SK-N-SH treated with all-trans-retinoic acid at 6 μM for 48 hours (cell line): ENCODE measurements at regions not wholly inside any gene's neighbourhood (a gene's known extent, or its start where the extent isn't known, plus 50 kb on each side); places are given as distances from the start of the nearest gene placed in this dataset.

Experiments used
- ATAC-seq: fragments of 200-7000 bp; cut with Tn5 transposase; 3 replicates; pipeline ENCODE4 v1.9.1; 2020; ENCODE audit warnings: mild to moderate bottlenecking, moderate library complexity
- CSDC2 ChIP-seq: fragments of 250-450 bp; sonication (Bioruptor Pico); IDR thresholded peaks from 2 replicates; pipeline ENCODE4 v1.5.0; 2020; ENCODE audit warnings: mild to moderate bottlenecking, moderate library complexity
- ESRRG ChIP-seq: fragments of 250-450 bp; sonication (Bioruptor Pico); IDR thresholded peaks from 2 replicates; pipeline ENCODE4 v1.6.1; 2021; ENCODE audit warnings: mild to moderate bottlenecking
- GLIS3 ChIP-seq: fragments of 250-450 bp; sonication (Bioruptor Pico); IDR thresholded peaks from 2 replicates; pipeline ENCODE4 v1.5.0; 2020; ENCODE audit warnings: mild to moderate bottlenecking, moderate library complexity
- ISL1 ChIP-seq: fragments of 250-450 bp; sonication (Bioruptor Pico); IDR thresholded peaks from 2 replicates; pipeline ENCODE4 v2.1.2; 2022; ENCODE audit warnings: mild to moderate bottlenecking, moderate library complexity
- OSR1 ChIP-seq: fragments of 250-450 bp; sonication (Bioruptor Pico); IDR thresholded peaks from 2 replicates; pipeline ENCODE4 v1.8.0; 2022; ENCODE audit warnings: moderate library complexity, mild to moderate bottlenecking, inconsistent platforms
- PPARA ChIP-seq: fragments of 250-450 bp; sonication (Bioruptor Pico); IDR thresholded peaks from 2 replicates; pipeline ENCODE4 v1.5.0; 2020; ENCODE audit warnings: mild to moderate bottlenecking, borderline replicate concordance
- RARB ChIP-seq: fragments of 250-450 bp; sonication (Bioruptor Pico); IDR thresholded peaks from 2 replicates; pipeline ENCODE4 v1.8.0; 2021; ENCODE audit warnings: mild to moderate bottlenecking, moderate library complexity
- SNAI2 ChIP-seq: fragments of 250-450 bp; sonication (Bioruptor Pico); IDR thresholded peaks from 2 replicates; pipeline ENCODE4 v1.5.0; 2020; ENCODE audit warnings: mild to moderate bottlenecking, moderate library complexity
- TCF4 ChIP-seq: fragments of 250-450 bp; sonication (Bioruptor Pico); IDR thresholded peaks from 2 replicates; pipeline ENCODE4 v1.8.0; 2021; ENCODE audit warnings: mild to moderate bottlenecking, moderate library complexity, borderline replicate concordance
- TOX ChIP-seq: fragments of 250-450 bp; sonication (Bioruptor Pico); IDR thresholded peaks from 2 replicates; pipeline ENCODE4 v1.8.0; 2021; ENCODE audit warnings: mild to moderate bottlenecking, moderate library complexity, borderline replicate concordance
- ZC3H10 ChIP-seq: fragments of 250-450 bp; sonication (Bioruptor Pico); IDR thresholded peaks from 2 replicates; pipeline ENCODE4 v1.5.1; 2021; ENCODE audit warnings: mild to moderate bottlenecking, moderate library complexity
- ZFP3 ChIP-seq: fragments of 250-450 bp; sonication (Bioruptor Pico); IDR thresholded peaks from 2 replicates; pipeline ENCODE4 v1.5.0; 2020; ENCODE audit warnings: mild to moderate bottlenecking, moderate library complexity
- ZFP30 ChIP-seq: fragments of 450-650 bp; formaldehyde crosslinking; IDR thresholded peaks from 2 replicates; pipeline ENCODE4 v1.5.0; 2022; ENCODE audit warnings: mild to moderate bottlenecking, moderate library complexity
- ZNF565 ChIP-seq: fragments of 450-650 bp; formaldehyde crosslinking; conservative IDR thresholded peaks from 2 replicates; pipeline ENCODE4 v1.5.0; 2020; ENCODE audit warnings: low read depth, mild to moderate bottlenecking, moderate library complexity
- ZNF70 ChIP-seq: fragments of 450-650 bp; formaldehyde crosslinking; IDR thresholded peaks from 2 replicates; pipeline ENCODE4 v1.5.0; 2020; ENCODE audit warnings: mild to moderate bottlenecking, moderate library complexity
- ZNF8 ChIP-seq: fragments of 450-650 bp; formaldehyde crosslinking; IDR thresholded peaks from 2 replicates; pipeline ENCODE4 v1.5.0; 2020; ENCODE audit warnings: mild to moderate bottlenecking, moderate library complexity
- TF ChIP-seq, protein P1 (sequence below): fragments of 250-450 bp; sonication (Bioruptor Pico); IDR thresholded peaks from 2 replicates; pipeline ENCODE4 v1.8.0; 2021; ENCODE audit warnings: low read depth, mild to moderate bottlenecking, moderate library complexity, borderline replicate concordance
- TF ChIP-seq, protein P2 (sequence below): fragments of 250-450 bp; sonication (Bioruptor Pico); IDR thresholded peaks from 2 replicates; pipeline ENCODE4 v1.8.0; 2020; ENCODE audit warnings: mild to moderate bottlenecking, moderate library complexity, borderline replicate concordance
- TF ChIP-seq, protein P3 (sequence below): fragments of 250-450 bp; sonication (Bioruptor Pico); IDR thresholded peaks from 2 replicates; pipeline ENCODE4 v1.5.1; 2021; ENCODE audit warnings: mild to moderate bottlenecking, moderate library complexity
- TF ChIP-seq, protein P4 (sequence below): fragments of 250-450 bp; sonication (Bioruptor Pico); IDR thresholded peaks from 2 replicates; pipeline ENCODE4 v1.5.0; 2020; ENCODE audit warnings: mild to moderate bottlenecking, moderate library complexity
- TF ChIP-seq, protein P5 (sequence below): fragments of 250-450 bp; sonication (Bioruptor Pico); IDR thresholded peaks from 2 replicates; pipeline ENCODE4 v1.5.1; 2020; ENCODE audit warnings: low read depth, mild to moderate bottlenecking, moderate library complexity

DNA sequence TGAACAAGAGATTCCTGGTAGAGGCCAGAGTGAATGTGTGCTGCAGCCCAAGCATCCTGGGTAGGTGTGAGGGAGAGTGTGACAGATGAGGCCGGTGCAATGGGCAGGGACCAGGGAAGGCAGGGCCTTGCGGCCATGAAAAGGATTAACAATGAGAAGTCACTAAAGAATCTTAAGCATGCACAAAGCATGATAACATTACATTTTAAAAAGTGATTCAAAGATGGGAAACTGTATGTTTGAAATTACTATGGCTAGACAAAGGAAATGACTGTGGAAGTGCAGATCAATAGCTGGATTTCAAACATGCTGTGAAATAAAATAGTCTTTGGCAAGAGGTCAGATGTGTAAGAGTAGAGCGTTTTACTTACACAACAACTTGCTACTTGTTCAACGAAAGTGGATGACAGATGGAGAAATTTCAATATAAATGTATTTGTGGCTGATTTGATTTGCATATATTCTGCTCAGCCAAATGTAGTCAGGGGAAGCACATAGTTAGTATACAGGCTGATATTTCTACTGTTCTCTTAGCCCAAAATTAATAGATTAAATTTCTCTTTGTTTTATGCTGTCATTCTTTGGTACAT, 175.5 kb downstream of the CCDC59 start (continued):
- no peak for TF ChIP-seq CSDC2 (CRISPR knock-in tag)
- TF ChIP-seq, protein P1, sequence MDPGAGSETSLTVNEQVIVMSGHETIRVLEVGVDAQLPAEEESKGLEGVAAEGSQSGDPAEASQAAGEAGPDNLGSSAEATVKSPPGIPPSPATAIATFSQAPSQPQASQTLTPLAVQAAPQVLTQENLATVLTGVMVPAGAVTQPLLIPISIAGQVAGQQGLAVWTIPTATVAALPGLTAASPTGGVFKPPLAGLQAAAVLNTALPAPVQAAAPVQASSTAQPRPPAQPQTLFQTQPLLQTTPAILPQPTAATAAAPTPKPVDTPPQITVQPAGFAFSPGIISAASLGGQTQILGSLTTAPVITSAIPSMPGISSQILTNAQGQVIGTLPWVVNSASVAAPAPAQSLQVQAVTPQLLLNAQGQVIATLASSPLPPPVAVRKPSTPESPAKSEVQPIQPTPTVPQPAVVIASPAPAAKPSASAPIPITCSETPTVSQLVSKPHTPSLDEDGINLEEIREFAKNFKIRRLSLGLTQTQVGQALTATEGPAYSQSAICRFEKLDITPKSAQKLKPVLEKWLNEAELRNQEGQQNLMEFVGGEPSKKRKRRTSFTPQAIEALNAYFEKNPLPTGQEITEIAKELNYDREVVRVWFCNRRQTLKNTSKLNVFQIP (CRISPR knock-in tag): no peak
- no peak for TF ChIP-seq ZNF565 (CRISPR knock-in tag)
- no peak for TF ChIP-seq PPARA (CRISPR knock-in tag)

DNA sequence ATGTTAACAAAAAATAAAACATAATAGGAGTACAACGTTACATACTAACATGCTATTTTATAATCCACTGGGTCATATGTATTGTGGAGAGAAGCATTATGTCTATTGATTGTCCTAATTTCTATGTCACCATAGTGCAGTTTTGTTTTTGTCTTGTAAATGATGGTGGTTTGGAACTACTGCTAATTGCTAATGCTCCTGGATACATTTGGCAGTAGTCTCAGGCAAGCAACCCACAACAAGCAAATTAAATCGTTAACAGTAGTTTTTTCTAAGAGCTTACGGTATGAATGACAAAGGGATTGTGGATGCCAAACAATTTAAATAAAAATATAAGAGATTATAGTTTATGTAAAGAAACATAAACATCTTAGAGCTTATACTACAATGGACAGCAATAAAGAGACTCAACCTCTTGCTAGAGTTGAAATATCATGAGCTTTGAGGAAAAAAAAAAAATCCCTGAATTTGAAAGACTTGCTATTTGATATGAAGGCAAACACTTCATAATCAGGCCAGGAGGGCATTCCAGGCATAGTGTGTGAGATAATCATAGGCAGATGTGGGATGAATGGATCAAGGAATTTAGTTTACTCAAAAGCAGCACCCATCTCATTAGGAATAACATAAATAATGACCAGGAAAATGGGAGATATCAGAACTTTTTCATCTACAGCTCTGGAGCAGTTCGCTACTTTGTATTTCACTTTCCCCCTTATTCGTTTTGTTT, 181.3 kb downstream of the CCDC59 start:
- no peak for TF ChIP-seq ZC3H10 (CRISPR knock-in tag)
- TF ChIP-seq PPARA (CRISPR knock-in tag): no peak
- no peak for TF ChIP-seq ZNF565 (CRISPR knock-in tag)
- TF ChIP-seq, protein P2, sequence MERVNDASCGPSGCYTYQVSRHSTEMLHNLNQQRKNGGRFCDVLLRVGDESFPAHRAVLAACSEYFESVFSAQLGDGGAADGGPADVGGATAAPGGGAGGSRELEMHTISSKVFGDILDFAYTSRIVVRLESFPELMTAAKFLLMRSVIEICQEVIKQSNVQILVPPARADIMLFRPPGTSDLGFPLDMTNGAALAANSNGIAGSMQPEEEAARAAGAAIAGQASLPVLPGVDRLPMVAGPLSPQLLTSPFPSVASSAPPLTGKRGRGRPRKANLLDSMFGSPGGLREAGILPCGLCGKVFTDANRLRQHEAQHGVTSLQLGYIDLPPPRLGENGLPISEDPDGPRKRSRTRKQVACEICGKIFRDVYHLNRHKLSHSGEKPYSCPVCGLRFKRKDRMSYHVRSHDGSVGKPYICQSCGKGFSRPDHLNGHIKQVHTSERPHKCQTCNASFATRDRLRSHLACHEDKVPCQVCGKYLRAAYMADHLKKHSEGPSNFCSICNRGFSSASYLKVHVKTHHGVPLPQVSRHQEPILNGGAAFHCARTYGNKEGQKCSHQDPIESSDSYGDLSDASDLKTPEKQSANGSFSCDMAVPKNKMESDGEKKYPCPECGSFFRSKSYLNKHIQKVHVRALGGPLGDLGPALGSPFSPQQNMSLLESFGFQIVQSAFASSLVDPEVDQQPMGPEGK (CRISPR knock-in tag): no peak
- no peak for ATAC-seq

DNA sequence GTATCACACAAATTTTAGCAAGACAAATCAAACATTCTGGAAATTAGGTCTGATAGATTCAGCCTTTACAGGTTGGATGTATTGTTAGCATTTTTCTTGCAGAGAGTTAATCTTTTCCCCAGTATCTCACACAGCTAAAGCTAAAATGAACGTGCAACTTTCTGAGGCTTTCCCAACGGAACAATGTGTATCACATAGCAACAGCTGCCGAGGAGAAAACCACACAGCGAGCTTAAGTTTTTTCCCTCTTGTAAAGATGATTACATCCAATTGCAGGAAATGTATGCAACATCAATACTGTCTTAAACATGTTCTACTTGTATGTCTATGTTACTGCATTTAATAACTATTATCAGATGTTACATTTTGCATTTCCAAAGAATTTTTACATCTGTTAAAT, 182.2 kb downstream of the CCDC59 start:
- no peak for ATAC-seq
- TF ChIP-seq, protein P1 (CRISPR knock-in tag): no peak
- no peak for TF ChIP-seq ZFP30 (CRISPR knock-in tag)

DNA sequence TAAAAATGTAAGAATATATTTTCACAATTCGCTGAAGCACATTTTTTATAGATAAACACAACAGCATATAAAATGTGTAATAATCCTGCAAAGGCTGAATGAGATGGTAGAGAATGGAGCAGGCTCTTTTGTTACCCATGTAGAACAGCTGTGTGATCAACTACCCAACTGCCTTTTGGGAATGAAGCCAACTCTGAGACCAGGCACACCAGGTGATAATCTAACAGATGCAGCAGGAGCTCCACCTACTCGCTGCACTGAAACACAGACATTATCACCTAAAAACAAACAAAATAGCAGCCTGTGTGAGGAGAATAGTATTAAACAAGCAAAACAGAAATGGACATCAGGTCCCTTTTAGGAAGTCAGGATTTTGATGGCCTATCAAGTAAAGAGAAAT, 183.3 kb downstream of the CCDC59 start:
- TF ChIP-seq ZNF8 (no peak), ISL1 (no peak), CSDC2 (CRISPR knock-in tag) (no peak), RARB (CRISPR knock-in tag) (no peak), OSR1 (no peak), TOX (CRISPR knock-in tag) (no peak), ZNF70 (CRISPR knock-in tag) (no peak), ZC3H10 (CRISPR knock-in tag) (no peak), GLIS3 (CRISPR knock-in tag) (no peak), ESRRG (CRISPR knock-in tag) (no peak), SNAI2 (CRISPR knock-in tag) (no peak), ZFP3 (no peak), PPARA (CRISPR knock-in tag) (no peak), TCF4 (CRISPR knock-in tag) (no peak)
- TF ChIP-seq, protein P3, sequence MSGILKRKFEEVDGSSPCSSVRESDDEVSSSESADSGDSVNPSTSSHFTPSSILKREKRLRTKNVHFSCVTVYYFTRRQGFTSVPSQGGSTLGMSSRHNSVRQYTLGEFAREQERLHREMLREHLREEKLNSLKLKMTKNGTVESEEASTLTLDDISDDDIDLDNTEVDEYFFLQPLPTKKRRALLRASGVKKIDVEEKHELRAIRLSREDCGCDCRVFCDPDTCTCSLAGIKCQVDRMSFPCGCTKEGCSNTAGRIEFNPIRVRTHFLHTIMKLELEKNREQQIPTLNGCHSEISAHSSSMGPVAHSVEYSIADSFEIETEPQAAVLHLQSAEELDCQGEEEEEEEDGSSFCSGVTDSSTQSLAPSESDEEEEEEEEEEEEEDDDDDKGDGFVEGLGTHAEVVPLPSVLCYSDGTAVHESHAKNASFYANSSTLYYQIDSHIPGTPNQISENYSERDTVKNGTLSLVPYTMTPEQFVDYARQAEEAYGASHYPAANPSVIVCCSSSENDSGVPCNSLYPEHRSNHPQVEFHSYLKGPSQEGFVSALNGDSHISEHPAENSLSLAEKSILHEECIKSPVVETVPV (CRISPR knock-in tag): no peak
- TF ChIP-seq, protein P2 (CRISPR knock-in tag): no peak
- TF ChIP-seq, protein P4, sequence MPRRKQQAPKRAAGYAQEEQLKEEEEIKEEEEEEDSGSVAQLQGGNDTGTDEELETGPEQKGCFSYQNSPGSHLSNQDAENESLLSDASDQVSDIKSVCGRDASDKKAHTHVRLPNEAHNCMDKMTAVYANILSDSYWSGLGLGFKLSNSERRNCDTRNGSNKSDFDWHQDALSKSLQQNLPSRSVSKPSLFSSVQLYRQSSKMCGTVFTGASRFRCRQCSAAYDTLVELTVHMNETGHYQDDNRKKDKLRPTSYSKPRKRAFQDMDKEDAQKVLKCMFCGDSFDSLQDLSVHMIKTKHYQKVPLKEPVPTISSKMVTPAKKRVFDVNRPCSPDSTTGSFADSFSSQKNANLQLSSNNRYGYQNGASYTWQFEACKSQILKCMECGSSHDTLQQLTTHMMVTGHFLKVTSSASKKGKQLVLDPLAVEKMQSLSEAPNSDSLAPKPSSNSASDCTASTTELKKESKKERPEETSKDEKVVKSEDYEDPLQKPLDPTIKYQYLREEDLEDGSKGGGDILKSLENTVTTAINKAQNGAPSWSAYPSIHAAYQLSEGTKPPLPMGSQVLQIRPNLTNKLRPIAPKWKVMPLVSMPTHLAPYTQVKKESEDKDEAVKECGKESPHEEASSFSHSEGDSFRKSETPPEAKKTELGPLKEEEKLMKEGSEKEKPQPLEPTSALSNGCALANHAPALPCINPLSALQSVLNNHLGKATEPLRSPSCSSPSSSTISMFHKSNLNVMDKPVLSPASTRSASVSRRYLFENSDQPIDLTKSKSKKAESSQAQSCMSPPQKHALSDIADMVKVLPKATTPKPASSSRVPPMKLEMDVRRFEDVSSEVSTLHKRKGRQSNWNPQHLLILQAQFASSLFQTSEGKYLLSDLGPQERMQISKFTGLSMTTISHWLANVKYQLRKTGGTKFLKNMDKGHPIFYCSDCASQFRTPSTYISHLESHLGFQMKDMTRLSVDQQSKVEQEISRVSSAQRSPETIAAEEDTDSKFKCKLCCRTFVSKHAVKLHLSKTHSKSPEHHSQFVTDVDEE (CRISPR knock-in tag): no peak
- TF ChIP-seq, protein P5, sequence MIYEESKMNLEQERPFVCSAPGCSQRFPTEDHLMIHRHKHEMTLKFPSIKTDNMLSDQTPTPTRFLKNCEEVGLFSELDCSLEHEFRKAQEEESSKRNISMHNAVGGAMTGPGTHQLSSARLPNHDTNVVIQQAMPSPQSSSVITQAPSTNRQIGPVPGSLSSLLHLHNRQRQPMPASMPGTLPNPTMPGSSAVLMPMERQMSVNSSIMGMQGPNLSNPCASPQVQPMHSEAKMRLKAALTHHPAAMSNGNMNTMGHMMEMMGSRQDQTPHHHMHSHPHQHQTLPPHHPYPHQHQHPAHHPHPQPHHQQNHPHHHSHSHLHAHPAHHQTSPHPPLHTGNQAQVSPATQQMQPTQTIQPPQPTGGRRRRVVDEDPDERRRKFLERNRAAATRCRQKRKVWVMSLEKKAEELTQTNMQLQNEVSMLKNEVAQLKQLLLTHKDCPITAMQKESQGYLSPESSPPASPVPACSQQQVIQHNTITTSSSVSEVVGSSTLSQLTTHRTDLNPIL: no peak
- no peak for ATAC-seq
